PC-9 (cell line): ENCODE measurements at regions not wholly inside any gene's neighbourhood (a gene's known extent, or its start where the extent isn't known, plus 50 kb on each side); places are given as distances from the start of the nearest gene placed in this dataset.

Experiments used
- BruUV-seq: library from RNA; stranded (reverse); fragments of 400-500 nt; replicated peaks from 2 replicates; lab custom pipeline; 2021; lab: Mats Ljungman, UMichigan
- CTCF ChIA-PET: fragments of 300-600 bp; sonication (Branson Sonifier 250); formaldehyde crosslinking; loops from one replicate; lab custom pipeline; 2022; ENCODE audit warnings: antibody characterized with exemption; lab: Charles Lee
- POLR2A ChIA-PET: fragments of 300-600 bp; sonication (Branson Sonifier 250); formaldehyde crosslinking; loops from one replicate; lab custom pipeline; 2022; ENCODE audit warnings: antibody characterized with exemption; ENCODE audit not compliant: unreplicated experiment; lab: Charles Lee
- DNase-seq, 2 experiments: peaks; one replicate each; pipeline versions ENCODE4 v3.0.0 to v3.0.0-alpha.2; 2015 to 2022; ENCODE audit warnings: mixed read lengths in 1 of 2
- H2AFZ ChIP-seq: fragments of 200-600 bp; sonication (generic); 2 replicates; pipeline ENCODE4 v1.8.1; 2017; ENCODE audit warnings: antibody characterized with exemption
- H3F3A ChIP-seq: fragments of 200-600 bp; sonication (generic); 2 replicates; pipeline ENCODE4 v1.8.1; 2017; ENCODE audit warnings: antibody characterized with exemption, mild to moderate bottlenecking, low read depth; ENCODE audit not compliant: insufficient read depth
- H3K27ac ChIP-seq: fragments of 200-600 bp; sonication (generic); 2 replicates; pipeline ENCODE4 v1.6.1; 2016; ENCODE audit warnings: mixed run types
- H3K27me3 ChIP-seq: fragments of 200-600 bp; sonication (generic); 2 replicates; pipeline ENCODE4 v1.6.1; 2016; ENCODE audit warnings: low read depth, mixed run types; ENCODE audit not compliant: insufficient read depth
- H3K36me3 ChIP-seq: fragments of 200-600 bp; sonication (generic); 2 replicates; pipeline ENCODE4 v1.6.1; 2016; ENCODE audit warnings: low read depth, mixed run types
- H3K4me1 ChIP-seq: fragments of 200-600 bp; sonication (generic); replicated peaks from 2 replicates; pipeline ENCODE4 v1.6.1; 2016; ENCODE audit warnings: mixed run types; ENCODE audit not compliant: insufficient read depth
- H3K4me2 ChIP-seq: fragments of 200-600 bp; sonication (generic); 2 replicates; pipeline ENCODE4 v1.6.1; 2017; ENCODE audit warnings: mixed run types
- H3K4me3 ChIP-seq: fragments of 200-600 bp; sonication (generic); 2 replicates; pipeline ENCODE4 v1.6.1; 2016; ENCODE audit warnings: mixed run types
- H3K79me2 ChIP-seq: fragments of 200-600 bp; sonication (generic); 2 replicates; pipeline ENCODE4 v1.6.1; 2017; ENCODE audit warnings: low read depth, mixed run types
- H3K9me2 ChIP-seq: fragments of 200-600 bp; sonication (generic); 2 replicates; pipeline ENCODE4 v1.8.1; 2017; ENCODE audit warnings: mild to moderate bottlenecking; ENCODE audit not compliant: insufficient read depth
- H3K9me3 ChIP-seq: fragments of 200-600 bp; sonication (generic); 2 replicates; pipeline ENCODE4 v1.8.1; 2016; ENCODE audit warnings: low read depth; ENCODE audit not compliant: insufficient read depth
- H4K20me1 ChIP-seq: fragments of 200-600 bp; sonication (generic); 2 replicates; pipeline ENCODE4 v1.8.1; 2017; ENCODE audit not compliant: insufficient read depth
- CTCF ChIP-seq: fragments of 200-600 bp; sonication (generic); conservative IDR thresholded peaks from 2 replicates; pipeline ENCODE4 v1.6.1; 2017; ENCODE audit warnings: mixed run types, antibody characterized with exemption, mild to moderate bottlenecking, moderate library complexity
- EZH2 ChIP-seq: fragments of 200-600 bp; sonication (generic); IDR thresholded peaks from 2 replicates; pipeline ENCODE4 v1.8.0; 2017; ENCODE audit warnings: antibody characterized with exemption, low read depth
- intact Hi-C: fragments of 100-400 bp; cut with micrococcal nuclease; formaldehyde crosslinking; loops from one replicate; pipeline ENCODE4 v1.10.0; 2022; ENCODE audit not compliant: unreplicated experiment

DNA sequence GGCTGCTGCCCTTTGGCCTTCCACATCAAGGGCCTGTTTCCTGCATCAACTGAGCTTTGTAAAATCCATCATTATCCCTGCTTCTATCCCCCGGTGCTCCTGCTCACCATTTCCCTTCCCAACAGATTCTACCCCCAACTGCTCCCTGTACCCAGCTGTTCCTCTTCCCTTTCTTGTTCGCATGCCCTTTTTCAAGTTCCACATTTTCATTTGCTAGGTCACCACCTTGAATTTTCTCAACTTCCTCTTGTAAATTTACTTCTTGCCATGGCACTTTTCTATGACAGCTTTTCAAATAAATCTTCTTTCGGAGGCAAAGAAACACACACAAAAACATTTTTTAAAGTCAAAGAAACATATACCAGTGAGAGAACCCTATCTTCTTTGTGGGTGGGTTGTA lies 330.5 kb upstream of the ADGRL2 start:
- Histone ChIP-seq H3F3A (no peaks in the 10 kb centered on the region), H3K4me2 (no peak overlapping the region), H2AFZ (no peak overlapping the region), H3K9me2 (no peaks in the 10 kb centered on the region), H3K27me3 (no peaks in the 10 kb centered on the region), H3K4me1 (no peaks in the 10 kb centered on the region), H3K27ac (no peak overlapping the region), H3K9me3 (no peaks in the 10 kb centered on the region), H3K4me3 (no peak overlapping the region), H4K20me1 (no peaks in the 10 kb centered on the region), H3K36me3 (no peaks in the 10 kb centered on the region), H3K79me2 (no peaks in the 10 kb centered on the region)
- ChIA-PET POLR2A (interaction anchor here (0.6 kb wide), 1 partner anchor 108 kb away, joined by 5 read pairs; no protein-coding TSS in a partner anchor), CTCF (no interaction called here)
- no peak for DNase-seq
- no TSS peak for BruUV-seq
- intact Hi-C loops, result no loop called here
- TF ChIP-seq CTCF, result no peak
- no peak for TF ChIP-seq EZH2

- DNase-seq, result no peak
- Histone ChIP-seq H3K9me2 (no peaks in the 10 kb centered on the region), H3K27ac (no peak overlapping the region), H3K79me2 (no peaks in the 10 kb centered on the region), H3K36me3 (no peaks in the 10 kb centered on the region), H3K9me3 (no peaks in the 10 kb centered on the region), H3K4me1 (no peaks in the 10 kb centered on the region), H3K4me3 (no peak overlapping the region), H4K20me1 (no peaks in the 10 kb centered on the region), H2AFZ (no peak overlapping the region), H3F3A (no peaks in the 10 kb centered on the region), H3K4me2 (no peak overlapping the region), H3K27me3 (no peaks in the 10 kb centered on the region)
- CTCF ChIA-PET, result no interaction called here
- no TSS peak for BruUV-seq
- POLR2A ChIA-PET, result no interaction called here
- TF ChIP-seq EZH2 (no peak), CTCF (no peak)
- intact Hi-C loops, result no loop called here
Measured at GRCh38 chr1:81467383-81467782, 333.4 kb upstream of the ADGRL2 start.

- Histone ChIP-seq H4K20me1 (no peaks in the 10 kb centered on the region), H3F3A (no peaks in the 10 kb centered on the region), H3K36me3 (no peaks in the 10 kb centered on the region), H3K4me3 (no peak overlapping the region), H3K4me2 (no peak overlapping the region), H2AFZ (no peak overlapping the region), H3K27ac (no peak overlapping the region), H3K9me2 (no peaks in the 10 kb centered on the region), H3K9me3 (no peaks in the 10 kb centered on the region), H3K4me1 (no peaks in the 10 kb centered on the region), H3K27me3 (no peaks in the 10 kb centered on the region), H3K79me2 (no peaks in the 10 kb centered on the region)
- TF ChIP-seq EZH2, result no peak
- TF ChIP-seq CTCF, result no peak
- BruUV-seq, result no TSS peak
- intact Hi-C loops, result no loop called here
- POLR2A ChIA-PET, result no interaction called here
- CTCF ChIA-PET, result no interaction called here
- no peak for DNase-seq
Measured at GRCh38 chr1:81466961-81467360, 333.8 kb upstream of the ADGRL2 start.
